GM12873 (cell line): ENCODE measurements at regions not wholly inside any gene's neighbourhood (a gene's known extent, or its start where the extent isn't known, plus 50 kb on each side); places are given as distances from the start of the nearest gene placed in this dataset.

Source experiments
- TF ChIP-seq, protein P1 (sequence below): IDR thresholded peaks from 2 replicates; pipeline ENCODE4 v1.5.1; 2012; ENCODE audit warnings: low read depth, mild to moderate bottlenecking, moderate library complexity, low read length, control low read depth; ENCODE audit not compliant: insufficient read depth; ENCODE audit errors: missing control alignments

DNA sequence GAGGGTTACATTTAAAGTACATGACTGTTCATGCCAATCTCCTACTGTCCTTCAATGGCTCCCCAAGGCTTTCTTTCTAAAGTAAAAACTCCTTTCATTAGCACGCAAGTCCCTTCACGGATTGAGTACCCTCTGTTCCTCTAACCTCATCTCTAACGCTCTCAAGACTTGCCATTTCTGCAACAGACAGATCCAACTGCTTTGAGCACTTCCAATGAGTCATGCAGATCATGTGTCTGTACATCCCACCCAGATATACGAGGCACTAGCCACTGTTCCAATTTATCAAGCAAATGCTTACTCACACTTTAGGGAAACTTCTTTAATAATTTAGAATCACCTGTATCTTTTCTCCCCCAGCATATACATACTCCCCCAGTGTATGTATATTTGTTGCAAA, 332.5 kb upstream of the ZFP42 start:
- TF ChIP-seq, protein P1, sequence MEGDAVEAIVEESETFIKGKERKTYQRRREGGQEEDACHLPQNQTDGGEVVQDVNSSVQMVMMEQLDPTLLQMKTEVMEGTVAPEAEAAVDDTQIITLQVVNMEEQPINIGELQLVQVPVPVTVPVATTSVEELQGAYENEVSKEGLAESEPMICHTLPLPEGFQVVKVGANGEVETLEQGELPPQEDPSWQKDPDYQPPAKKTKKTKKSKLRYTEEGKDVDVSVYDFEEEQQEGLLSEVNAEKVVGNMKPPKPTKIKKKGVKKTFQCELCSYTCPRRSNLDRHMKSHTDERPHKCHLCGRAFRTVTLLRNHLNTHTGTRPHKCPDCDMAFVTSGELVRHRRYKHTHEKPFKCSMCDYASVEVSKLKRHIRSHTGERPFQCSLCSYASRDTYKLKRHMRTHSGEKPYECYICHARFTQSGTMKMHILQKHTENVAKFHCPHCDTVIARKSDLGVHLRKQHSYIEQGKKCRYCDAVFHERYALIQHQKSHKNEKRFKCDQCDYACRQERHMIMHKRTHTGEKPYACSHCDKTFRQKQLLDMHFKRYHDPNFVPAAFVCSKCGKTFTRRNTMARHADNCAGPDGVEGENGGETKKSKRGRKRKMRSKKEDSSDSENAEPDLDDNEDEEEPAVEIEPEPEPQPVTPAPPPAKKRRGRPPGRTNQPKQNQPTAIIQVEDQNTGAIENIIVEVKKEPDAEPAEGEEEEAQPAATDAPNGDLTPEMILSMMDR, result no peak

DNA sequence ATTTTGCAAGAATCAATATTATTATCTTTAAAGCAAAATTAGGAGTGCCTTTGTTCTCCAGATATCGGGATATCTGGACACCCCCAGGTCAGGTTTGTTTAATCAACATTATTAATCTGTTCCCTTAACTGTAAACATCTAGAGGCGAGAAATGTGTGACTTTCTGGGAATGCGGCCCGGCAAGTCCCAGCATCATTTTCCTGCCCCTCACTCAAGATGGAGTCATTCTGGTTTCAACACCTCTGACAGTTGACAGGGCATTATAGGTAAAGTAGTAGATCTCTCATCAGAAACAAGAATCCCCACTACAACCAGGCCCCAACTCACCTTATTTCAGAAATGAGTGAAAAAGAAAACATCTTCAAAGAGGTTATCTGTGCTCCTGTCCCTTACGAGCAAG, 331.6 kb upstream of the ZFP42 start:
- TF ChIP-seq, protein P1, result no peak

DNA sequence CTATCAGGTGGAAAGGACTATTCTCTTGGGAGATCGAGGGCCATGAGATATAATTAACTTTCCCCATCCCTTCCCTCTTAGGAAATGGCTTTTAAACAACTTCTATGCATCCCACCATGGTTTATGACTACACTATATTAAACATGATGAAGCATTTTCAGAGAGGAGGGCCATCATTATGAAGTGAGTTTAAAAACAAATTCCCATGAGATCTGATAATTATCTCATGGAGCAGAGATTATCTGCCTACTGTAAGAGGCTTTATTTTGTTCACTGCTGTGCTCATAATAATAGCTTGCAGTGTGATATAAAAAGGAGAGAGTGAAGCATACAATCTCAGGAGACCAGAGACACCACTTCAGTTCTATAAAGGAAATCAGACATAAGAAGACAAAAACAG, 330.5 kb upstream of the ZFP42 start:
- TF ChIP-seq, protein P1, result no peak

DNA sequence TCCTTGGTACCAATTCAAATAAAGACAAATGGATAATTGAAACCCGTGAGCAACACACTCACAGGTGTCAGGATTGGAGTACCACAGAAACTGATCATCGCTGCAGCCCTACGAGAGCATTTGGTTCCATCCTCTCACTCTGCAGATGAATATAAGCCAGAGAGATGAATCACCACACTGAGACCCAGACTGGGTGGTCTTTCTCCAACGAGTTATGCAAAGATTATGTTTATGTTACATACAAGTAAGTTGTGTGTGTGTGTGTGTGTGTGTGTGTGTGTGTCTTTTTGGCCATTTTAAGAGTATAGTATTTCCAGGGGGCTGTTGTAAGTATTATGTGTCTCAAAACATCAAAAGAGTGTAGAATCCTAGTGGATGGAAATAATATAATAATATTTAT, 329.5 kb upstream of the ZFP42 start:
- TF ChIP-seq, protein P1, result no peak

DNA sequence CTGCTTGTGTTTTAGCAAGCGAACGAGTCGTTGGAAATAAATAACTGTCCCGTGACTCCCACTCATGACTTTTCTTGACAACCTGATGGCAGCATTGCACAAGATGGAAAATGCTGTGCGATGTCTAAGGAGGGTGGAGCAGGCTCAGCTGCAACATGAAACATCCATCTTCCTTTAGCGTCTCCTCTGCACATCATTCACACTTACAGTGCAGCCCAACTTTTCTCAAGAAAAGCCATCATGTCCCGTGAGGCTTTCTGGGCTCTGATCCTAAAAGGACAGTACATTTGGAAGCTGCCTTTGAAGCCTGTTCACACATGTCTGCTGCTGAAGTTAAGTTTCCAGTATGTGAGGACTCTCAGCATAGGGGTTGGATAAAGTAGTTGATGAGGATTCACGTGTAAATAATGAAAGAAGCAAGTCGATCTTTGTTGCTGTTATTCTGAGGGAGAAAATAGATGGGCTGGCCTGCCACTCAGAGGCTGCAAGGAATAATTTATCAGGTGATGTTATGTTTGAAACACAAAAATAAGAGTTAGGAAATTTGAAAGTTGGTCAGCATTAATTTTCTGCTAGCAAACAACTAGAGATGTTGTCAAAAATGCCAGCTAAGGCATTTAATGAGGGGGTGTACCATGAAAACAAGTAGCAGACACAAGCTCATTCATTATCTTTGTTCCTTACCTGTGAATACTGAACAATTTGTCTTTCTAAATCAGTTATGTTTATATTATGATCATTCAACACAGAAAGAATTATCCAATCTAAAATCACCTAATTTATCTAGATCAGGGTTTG, 328.7 kb upstream of the ZFP42 start:
- TF ChIP-seq, protein P1, result no peak

DNA sequence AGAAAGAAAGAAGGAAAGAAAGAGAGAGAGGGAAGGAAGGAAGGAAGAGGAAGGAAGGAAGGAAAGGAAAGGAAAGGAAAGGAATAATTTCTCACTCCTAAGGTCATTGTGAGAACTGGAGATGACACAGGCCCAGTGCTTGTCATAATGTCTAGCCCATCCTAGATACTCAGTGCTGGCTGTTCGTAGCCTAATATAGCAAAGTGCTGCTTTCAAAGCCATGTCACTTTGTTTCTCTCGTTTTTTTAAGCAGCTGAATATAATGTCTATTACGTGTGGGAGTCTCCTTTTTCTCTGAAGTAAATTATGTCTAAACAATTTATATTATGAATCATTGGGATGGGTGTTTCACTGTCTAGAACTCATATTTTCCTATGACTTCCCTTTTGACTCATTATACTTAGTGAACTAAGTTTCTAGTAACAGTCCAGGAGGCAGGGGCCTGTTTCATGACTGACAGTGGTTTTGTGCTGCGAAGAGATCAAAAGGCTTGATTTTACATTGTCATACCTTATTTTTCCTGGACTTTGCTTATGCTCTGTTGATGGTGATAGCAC, 327.0 kb upstream of the ZFP42 start:
- TF ChIP-seq, protein P1, result no peak

DNA sequence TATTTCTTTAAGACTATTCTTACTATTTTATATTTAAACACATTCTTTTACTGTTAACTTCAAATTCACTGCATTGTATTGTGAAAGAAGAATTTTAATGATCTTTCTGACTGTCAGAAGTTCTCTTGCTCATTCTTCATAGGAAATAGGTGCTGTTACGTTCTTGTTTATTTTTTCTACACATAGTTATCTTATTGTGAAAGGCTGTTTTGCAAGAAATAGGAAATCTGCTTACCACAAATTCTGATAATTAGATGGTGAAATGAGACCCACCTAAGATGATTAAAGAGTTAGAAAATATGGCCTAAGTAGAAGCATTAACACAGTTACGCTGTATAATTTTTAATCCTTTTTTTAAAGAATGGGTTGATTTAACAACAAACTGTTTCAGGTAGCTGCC, 316.1 kb upstream of the ZFP42 start:
- TF ChIP-seq, protein P1, result no peak
